Stimulated activated CD4-positive, alpha-beta T cell treated with anti-CD3 and anti-CD28 coated beads, Interleukin-12 subunit alpha, Interleukin-12 subunit beta, amount 100 ng/mL, for 24 hours (primary cell): ENCODE measurements at regions not wholly inside any gene's neighbourhood (a gene's known extent, or its start where the extent isn't known, plus 50 kb on each side); places are given as distances from the start of the nearest gene placed in this dataset.
"Not testable (repeated sequence)": the region's sequence is repeated elsewhere in the genome, so short reads cannot be mapped to it uniquely, and the experiment has no call there.

Source experiments
- DNase-seq, 2 experiments: peaks; one replicate each; pipeline ENCODE4 v3.0.0-alpha.2; 2020; ENCODE audit warnings: low read depth in 2 of 2

DNA sequence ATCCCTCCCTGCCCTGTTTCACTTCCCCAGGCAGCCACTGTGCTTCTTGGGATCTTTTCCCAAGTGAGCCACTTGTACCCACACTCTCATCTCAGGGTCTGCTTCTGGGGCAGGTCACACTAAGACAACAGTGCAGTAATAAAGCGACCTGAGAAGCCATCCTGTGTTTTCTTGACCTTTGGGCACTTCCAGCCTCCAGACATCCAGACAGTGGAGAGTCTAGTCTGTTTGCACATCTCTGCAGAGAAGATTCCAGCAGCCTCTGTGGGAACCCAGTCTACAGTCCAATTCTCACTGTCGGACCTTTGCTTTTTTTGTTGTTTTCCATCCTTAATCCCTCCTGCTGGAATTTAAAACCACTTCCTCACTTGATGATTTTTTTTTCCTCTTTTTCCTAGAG is 50.3 kb upstream of the ATP6AP2 start:
- no peak for DNase-seq

DNA sequence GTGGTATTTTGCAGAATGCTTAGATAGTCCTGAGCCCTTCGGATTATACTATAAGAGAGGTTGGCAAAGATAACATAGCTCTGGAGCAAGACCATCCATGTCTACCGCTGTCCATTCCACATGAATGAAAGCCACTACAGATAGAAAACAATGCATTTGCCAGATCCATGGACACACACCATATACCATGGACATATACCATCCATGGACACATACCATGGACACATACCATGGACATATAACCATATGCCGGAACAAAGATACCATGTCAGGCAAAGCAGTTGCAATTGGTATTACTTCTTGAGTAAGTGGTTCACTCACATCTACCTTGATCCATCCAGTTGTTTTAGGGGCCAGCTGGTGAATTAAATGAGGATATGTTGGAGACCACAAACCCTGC is 53.2 kb upstream of the ATP6AP2 start:
- DNase-seq: no peak

- DNase-seq: no peak
These were observed 54.4 kb upstream of the ATP6AP2 start for GRCh38 chrX:40526412-40526811.

GRCh38 chrX:40525901-40526300 is 54.9 kb upstream of the ATP6AP2 start:
- not testable (repeated sequence) for DNase-seq

DNA sequence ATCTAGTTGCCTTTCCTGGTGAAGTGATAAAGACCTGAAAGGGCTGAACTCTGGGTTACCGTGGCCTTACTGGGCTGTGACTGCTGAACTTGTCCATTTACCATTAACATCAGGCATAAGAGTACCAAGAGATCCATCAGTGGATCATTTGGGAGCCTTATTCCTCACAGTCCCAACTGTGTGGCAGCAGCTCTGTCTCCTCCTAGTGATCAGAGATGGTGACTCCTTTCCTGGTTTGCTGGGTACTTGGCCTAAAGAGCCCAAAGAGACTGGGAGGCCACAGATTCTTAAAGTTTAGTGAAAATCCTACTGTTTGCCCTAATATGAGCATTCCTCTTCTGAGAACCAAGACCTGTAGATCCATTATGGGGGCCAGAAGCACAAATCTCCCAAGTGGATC is 56.3 kb upstream of the ATP6AP2 start:
- no peak for DNase-seq

DNA sequence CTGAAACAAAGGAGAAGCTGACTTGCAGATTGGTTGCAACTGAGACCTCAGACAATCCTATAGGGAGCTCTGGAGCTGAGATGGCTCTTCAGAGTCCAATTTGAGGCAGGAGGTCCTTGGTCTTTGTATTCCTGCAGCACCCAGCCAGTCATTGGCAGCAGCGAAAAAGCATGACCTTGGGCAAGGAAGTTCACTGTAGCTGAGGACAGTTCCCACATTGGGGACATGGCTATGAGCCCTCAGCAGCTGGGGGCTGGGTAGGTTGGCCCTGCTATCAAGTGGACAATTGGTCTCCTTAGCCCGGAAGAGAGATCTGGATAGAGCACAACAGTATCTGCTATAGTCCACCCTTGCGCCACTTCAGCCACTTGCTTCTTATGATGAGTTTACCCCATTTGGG is 56.9 kb upstream of the ATP6AP2 start:
- DNase-seq: no peak

DNA sequence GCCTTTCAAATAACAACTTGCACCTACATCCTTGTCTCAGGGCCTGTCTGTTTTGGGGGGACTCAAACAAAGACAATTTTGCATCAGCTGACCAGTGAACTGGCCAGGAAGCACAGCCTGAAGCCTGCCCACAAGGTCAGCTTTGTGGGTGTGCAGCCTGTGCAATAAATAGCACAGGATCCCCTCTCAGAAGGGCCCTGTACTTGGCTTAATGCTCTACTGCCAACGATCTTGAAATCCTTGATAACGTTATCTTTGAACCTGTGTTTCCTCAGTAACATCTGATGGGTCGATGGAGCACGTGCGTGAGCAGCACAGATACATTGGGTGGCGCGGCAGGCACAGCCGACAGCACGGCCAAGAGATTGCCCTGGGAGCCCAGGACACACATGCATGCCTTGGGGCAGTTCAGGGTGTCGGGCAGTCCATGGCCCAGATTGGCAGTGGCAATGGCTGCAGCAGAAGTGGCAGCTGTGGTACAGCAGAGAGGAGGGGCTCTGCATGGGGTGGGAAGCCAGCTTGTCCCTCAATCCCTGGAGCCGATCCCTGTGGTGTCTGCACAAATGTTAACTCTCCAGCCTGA is 58.8 kb upstream of the ATP6AP2 start:
- no peak for DNase-seq

GRCh38 chrX:40514376-40514775 is 66.4 kb upstream of the ATP6AP2 start:
- no peak for DNase-seq

DNA sequence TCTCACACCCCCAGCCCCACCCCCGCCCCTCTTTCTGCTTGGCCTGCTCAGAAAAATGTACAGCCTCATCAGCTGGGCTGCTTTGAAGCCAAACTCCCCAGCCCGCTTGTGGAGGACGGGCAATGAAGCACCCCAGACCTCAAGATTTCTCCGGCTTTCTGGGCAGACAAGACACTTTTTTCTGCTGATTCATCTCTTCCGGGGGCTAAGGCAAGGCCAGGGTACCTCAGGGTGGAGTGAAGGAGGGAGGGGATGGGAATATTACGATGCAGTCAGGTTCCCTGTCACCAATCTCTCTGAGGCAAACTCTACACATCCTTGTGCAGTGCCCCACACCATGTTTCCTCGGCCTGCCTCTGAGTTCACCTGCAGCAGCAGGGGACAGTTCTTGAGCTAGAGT is 66.9 kb upstream of the ATP6AP2 start:
- DNase-seq: no peak

GRCh38 chrX:40513012-40513411 is 67.8 kb upstream of the ATP6AP2 start:
- no peak for DNase-seq

DNA sequence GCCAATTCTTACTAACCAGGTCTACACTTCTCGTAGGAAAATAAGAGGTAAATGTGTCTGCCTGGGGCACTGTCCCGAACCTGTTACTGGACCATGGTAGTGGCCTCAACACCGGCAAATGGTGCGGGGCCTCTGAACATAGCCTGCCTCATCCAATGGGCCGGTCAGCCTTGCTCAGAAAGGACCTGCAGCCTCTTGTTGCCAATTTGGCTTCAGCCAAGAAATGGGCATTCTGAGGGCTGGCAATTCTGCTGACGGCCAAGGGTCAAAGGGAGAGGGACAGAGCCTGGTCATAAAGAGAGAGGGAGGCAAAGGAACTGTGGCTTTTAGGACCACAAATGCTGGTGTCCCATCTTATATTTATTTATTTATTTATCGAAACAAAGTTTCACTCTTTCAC is 69.5 kb upstream of the ATP6AP2 start:
- DNase-seq: no peak

DNA sequence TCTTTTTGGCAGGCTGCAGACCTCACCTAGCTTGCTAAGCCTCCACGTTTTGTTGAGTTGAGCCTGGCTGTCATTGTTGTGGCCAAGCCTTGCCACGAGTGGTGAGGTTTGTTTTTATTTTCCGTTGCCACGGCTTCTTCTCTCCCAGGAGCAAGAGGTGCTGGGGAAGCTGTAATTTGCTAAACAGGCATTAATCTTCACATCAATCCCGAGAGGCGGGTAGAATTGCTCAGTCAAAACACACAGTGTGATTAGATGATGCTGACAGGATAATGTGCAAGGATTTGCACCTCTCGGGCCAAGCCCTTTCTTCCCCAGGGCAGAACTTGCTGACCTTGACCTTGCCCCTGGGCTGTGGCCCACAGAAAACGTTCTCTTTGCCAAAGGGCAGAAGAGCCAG is 72.2 kb upstream of the ATP6AP2 start:
- no peak for DNase-seq

DNA sequence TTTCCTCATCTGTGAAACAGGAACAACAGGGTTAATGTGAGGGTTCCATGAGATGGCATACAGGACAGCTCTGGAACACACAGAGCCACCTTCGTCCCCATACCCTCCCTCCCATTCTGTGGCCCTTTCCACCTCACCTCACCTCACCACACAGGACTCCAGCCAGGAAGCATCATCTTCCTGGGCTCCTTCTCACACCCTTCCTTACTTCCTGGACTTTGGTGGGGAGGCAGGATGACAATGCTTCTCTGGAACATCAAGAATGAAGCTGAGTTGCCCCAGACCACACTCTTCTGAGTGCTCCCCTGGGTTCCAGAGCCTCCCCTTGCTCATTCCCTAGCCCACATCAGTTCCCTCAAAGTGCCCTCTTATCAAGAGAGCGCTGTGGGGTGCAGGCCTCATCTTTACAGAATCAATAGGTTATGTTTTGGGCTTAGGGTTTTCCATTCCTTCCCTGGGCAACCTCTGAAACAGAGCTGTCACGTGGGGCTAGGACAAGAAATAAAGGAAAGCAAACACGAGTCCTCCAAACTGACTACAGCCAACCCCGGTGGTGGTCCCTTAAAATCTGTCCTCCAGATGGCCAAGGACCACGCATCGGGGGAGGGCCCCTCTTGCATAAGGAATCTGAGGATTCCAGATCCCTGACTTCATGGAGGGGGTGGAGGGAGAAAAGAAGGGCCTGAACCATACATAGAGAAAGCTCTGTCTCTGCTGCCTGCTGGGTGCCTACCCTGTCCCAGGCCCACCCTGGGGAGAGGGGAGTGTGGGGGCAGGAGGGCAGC is 74.4 kb upstream of the ATP6AP2 start:
- DNase-seq: no peak

DNA sequence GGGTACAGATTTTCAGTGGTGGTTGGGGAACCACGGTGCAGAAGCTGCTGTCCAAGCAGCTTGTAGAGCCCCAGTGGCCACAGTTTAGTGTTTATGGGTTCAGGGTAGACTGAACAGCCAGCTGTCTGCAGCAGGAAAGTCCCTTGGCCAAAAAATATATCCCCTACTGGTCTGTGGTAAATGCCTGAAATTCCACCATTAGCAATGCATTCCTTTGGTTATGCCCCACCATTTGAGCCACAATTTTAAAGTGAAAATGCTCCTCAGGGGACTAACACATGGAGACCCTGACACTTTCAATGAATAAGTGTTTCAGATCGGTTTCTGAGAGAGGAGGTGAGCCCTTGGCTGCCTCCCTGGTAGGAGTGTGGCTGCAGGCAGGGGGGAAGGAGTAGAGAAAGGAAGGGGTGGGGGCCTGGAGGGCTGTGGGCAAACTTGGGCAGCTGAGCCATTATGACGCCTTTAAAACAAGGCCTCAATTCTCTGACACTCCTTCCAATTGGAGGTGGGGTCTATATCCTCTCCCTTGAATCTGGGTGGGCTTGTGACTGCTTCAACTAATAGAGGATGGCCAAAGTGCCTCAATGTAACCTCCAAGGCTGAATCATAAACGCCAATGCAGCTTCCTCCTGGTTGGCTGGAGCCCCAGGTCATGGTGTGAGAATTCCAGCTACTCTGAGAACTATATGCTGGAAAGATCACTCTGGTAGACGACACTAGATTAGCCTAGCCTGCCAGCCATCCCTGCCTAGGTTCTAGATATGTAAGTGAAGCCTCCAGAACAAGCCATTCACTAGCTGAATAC is 75.8 kb upstream of the ATP6AP2 start:
- DNase-seq: no peak

GRCh38 chrX:40503094-40503493 is 77.7 kb upstream of the ATP6AP2 start:
- no peak for DNase-seq

DNA sequence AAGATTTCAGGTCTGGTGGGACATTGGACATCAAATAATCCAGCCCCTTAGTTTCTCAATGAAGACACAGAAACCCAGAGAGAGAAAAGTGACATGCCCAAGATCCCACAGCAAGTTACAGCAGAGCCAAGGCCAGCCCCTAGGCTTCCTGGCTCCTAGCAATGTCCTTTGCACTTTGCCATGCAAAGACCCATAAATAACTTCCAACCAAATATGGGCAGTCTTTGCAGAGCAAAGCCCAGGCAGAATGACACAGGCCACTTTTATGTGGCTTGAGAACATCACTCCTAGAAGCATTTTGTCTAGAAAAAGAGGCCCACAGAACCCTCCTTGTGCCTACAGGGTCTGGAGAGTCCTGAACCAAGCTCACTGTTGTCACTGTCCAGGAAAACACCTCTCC is 78.1 kb upstream of the ATP6AP2 start:
- no peak for DNase-seq

DNA sequence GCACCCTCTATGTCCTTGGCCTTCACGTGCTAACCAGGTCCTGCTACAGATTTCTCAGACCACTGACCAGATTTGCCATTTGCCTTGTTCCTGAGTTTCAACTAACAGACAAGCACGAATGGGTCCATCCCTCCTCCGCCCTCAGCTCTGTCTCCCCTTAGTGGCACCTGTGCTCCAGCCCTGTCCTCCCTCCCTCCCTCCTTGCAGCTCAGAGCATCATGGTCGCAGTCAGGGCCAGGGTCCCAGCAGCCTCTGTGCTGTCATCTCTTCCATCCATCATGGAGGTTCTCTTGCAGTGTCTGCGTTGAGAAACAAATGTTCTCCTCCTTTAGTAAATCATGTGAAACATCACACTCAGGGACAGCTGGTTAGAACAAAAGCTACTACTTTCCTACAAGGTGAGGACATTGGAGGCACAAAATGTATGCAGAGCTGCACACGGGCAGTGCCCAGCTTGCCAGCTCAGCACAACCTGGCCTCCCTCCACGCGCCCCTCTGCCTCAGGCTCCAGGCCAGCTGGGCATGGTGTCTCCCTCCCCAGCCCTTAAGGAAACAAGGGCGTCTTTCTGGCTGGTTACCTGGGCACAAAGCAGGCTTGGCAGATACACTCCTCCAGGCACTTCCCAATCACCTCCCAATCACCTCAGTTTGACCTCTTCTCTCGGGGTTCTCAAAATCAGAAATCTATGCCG is 79.5 kb upstream of the ATP6AP2 start:
- DNase-seq: no peak

DNA sequence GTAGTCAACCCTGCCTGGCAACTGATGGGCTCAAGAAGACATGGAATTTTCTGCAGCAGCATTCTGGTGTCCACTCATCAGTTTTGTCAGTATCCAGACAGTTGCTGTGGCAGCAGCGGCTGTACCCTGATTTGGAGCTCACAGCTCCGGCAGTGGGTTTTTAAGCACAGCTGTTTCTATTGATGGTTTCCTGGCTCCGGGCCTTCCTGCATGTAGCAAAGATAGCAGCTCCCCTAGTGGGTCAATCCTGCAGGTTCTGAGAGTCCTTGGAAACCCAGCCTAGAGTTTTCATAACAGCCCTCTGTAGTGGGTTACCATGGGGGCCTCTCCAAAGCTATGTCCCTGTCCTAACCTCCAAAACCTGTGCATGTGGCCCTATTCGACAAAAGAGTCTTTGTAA is 84.0 kb upstream of the ATP6AP2 start:
- DNase-seq: no peak

DNA sequence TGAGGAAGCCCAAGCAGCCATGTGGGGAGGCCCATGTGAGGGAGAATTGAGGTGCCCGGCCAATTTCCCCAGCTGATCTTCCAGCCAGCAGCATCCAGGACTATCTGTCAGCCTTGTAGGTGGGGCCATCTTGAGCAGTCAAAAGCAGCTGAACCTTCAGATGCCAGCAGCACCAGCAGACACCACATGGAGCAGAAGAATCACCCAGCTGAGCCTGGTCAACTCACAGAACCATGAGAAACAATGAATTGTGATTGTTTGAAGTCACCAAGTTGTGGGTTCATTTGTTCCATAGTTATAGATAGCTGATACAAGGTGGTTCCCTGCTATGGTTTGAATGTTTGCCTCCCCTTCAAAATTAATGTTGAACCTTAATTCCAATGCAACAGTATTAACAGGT is 85.1 kb upstream of the ATP6AP2 start:
- no peak for DNase-seq

DNA sequence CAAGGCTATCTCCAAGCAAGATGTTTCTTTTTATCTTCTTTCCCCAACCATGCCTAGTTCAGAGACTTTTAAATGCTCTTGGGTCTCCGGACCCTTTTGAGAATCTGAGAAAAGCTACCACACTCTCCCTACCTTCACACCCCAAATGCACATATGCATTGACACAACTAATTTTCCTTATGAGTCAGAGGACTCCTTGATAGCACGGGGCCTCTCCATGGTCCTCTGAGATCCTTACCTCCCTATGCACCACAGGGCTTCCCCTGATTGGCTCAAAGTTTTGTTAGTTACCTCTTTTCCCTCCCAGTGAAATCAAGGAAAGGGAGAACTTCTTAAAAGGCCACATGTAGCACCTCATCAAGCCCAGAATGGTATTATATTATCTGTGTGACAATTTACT is 86.8 kb upstream of the ATP6AP2 start:
- no peak for DNase-seq

DNA sequence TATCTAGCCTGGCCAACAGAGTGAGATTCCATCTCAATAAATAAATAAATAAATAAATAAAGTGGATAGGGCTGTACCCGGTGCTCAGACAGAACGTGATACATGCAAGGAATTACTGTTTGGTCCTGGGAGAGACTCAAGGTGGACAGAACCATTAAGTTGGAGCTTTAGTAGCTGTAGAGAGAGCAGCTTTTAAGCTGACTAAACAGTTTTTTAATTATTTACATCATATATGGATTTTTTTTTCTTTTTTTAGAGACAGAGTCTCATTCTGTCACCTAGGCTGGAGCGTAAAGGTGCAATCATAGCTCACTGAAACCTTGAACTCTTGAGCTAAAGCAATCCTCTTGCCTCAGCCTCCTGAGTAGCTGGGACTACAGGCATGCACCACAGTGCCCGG is 92.5 kb upstream of the ATP6AP2 start:
- no peak for DNase-seq

DNA sequence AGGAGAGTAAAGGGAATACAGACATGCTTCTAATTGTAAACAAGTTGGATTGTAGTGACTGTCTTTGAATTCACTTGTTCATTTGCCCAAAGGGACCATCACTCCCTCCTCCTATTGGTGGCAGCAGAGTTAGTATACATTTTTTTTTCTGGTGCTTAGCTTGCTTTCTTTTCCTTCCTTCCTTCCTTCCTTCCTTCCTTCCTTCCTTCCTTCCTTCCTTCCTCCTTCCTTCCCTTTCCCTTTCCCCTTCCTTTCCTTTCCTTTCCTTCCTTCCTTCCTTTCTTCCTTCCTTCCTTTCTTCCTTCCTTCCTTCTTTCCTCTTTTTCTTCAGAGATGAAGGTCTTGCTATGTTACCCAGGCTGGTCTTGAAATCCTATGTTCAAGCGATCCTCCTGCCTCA is 94.8 kb upstream of the ATP6AP2 start:
- no peak for DNase-seq
